A204.1 (cell line): ENCODE measurements at regions not wholly inside any gene's neighbourhood (a gene's known extent, or its start where the extent isn't known, plus 50 kb on each side); places are given as distances from the start of the nearest gene placed in this dataset.
"Not testable (repeated sequence)": the region's sequence is repeated elsewhere in the genome, so short reads cannot be mapped to it uniquely, and the experiment has no call there.

Source experiments
- FAIRE-seq: peaks from 2 replicates; lab custom pipeline; 2012; peaks lifted over from hg19 to GRCh38; lab: Jason Lieb, UNC

- no peak for FAIRE-seq
Measured at GRCh38 chr12:126389220-126389841, 1324.1 kb downstream of the AACS start.

- FAIRE-seq: no peak
Measured at GRCh38 chr12:126389961-126390360, 1324.7 kb downstream of the AACS start.

- no peak for FAIRE-seq
Measured at GRCh38 chr12:126390969-126391566, 1325.8 kb downstream of the AACS start.

- FAIRE-seq: no peak
Measured at GRCh38 chr12:126396536-126396935, 1331.3 kb downstream of the AACS start.

GRCh38 chr12:126397071-126397581, 1331.9 kb downstream of the AACS start:
- no peak for FAIRE-seq

- FAIRE-seq: no peak
Measured at GRCh38 chr12:126397660-126398059, 1332.4 kb downstream of the AACS start.

GRCh38 chr12:126400831-126401230, 1335.6 kb downstream of the AACS start:
- no peak for FAIRE-seq

- FAIRE-seq: no peak
Measured at GRCh38 chr12:126404293-126404881, 1339.2 kb downstream of the AACS start.

GRCh38 chr12:126418400-126418799, 1353.2 kb downstream of the AACS start:
- no peak for FAIRE-seq

- FAIRE-seq: no peak
Measured at GRCh38 chr12:126419131-126419530, 1353.9 kb downstream of the AACS start.

GRCh38 chr12:126424696-126425095, 1359.5 kb downstream of the AACS start:
- FAIRE-seq: no peak

- FAIRE-seq: no peak
Measured at GRCh38 chr12:126425264-126425663, 1360.0 kb downstream of the AACS start.

- no peak for FAIRE-seq
Measured at GRCh38 chr12:126428769-126429168, 1363.5 kb downstream of the AACS start.

- FAIRE-seq: no peak
Measured at GRCh38 chr12:126430921-126431320, 1365.7 kb downstream of the AACS start.

- no peak for FAIRE-seq
Measured at GRCh38 chr12:126431767-126432166, 1366.5 kb downstream of the AACS start.

GRCh38 chr12:126432780-126433179, 1367.5 kb downstream of the AACS start:
- no peak for FAIRE-seq

GRCh38 chr12:126434412-126434985, 1369.3 kb downstream of the AACS start:
- no peak for FAIRE-seq

- FAIRE-seq: no peak
Measured at GRCh38 chr12:126436041-126436440, 1370.8 kb downstream of the AACS start.

GRCh38 chr12:126437934-126438333, 1372.7 kb downstream of the AACS start:
- FAIRE-seq: no peak

GRCh38 chr12:126443977-126444376, 1378.7 kb downstream of the AACS start:
- no peak for FAIRE-seq

GRCh38 chr12:126447346-126447745, 1382.1 kb downstream of the AACS start:
- no peak for FAIRE-seq

GRCh38 chr12:126451809-126452208, 1386.6 kb downstream of the AACS start:
- no peak for FAIRE-seq

GRCh38 chr12:126452686-126453085, 1387.5 kb downstream of the AACS start:
- FAIRE-seq: not testable (repeated sequence)
